Endothelial cell of umbilical vein (primary cell): ENCODE measurements at regions not wholly inside any gene's neighbourhood (a gene's known extent, or its start where the extent isn't known, plus 50 kb on each side); places are given as distances from the start of the nearest gene placed in this dataset.
"Not testable (repeated sequence)": the region's sequence is repeated elsewhere in the genome, so short reads cannot be mapped to it uniquely, and the experiment has no call there.

Experiments
- BruUV-seq: library from RNA; stranded (reverse); fragments of 400-500 nt; replicated peaks from 2 replicates; lab custom pipeline; 2021; lab: Mats Ljungman, UMichigan
- CTCF ChIA-PET: fragments of 300-600, 350-600 bp; sonication (Branson Sonifier 250); formaldehyde crosslinking; loops from one replicate; lab custom pipeline; 2021; ENCODE audit warnings: antibody characterized with exemption, inconsistent platforms; lab: Charles Lee
- POLR2A ChIA-PET: fragments of 300-600, 350-600 bp; sonication (Branson Sonifier 250); formaldehyde crosslinking; loops from one replicate; lab custom pipeline; 2021; ENCODE audit warnings: antibody characterized with exemption, inconsistent platforms; lab: Charles Lee
- DNase-seq: peaks from one replicate; pipeline ENCODE4 v3.0.0-alpha.2; 2011; ENCODE audit warnings: low read depth, low spot score
- FAIRE-seq: peaks from 2 replicates; lab custom pipeline; 2011; peaks lifted over from hg19 to GRCh38; lab: Jason Lieb, UNC
- H2AFZ ChIP-seq: 2 replicates; pipeline ENCODE4 v1.6.0; 2012; ENCODE audit warnings: low read depth, low read length, control low read depth, inconsistent platforms
- H3K27ac ChIP-seq: 2 replicates; pipeline ENCODE4 v1.5.1; 2011; ENCODE audit warnings: low read depth, mild to moderate bottlenecking, control low read depth, low read length, moderate library complexity; ENCODE audit not compliant: insufficient read depth
- H3K27me3 ChIP-seq, 2 experiments: 2 replicates each; pipeline versions ENCODE4 v1.6.0 to v1.6.1; 2011; ENCODE audit warnings: low read length in 2 of 2, mixed read lengths in 1 of 2; ENCODE audit not compliant: control insufficient read depth in 2 of 2, insufficient read depth in 2 of 2
- H3K36me3 ChIP-seq, 2 experiments: 2 replicates in 1 of 2; 3 replicates in 1 of 2; pipeline ENCODE4 v1.5.1; 2011; ENCODE audit warnings: low read length in 2 of 2, mild to moderate bottlenecking in 1 of 2, moderate library complexity in 1 of 2; ENCODE audit not compliant: control insufficient read depth in 2 of 2, insufficient read depth in 2 of 2; ENCODE audit errors: extremely low read depth in 1 of 2
- H3K4me1 ChIP-seq: 3 replicates; pipeline ENCODE4 v1.5.1; 2011; ENCODE audit warnings: mild to moderate bottlenecking, low read length; ENCODE audit not compliant: control insufficient read depth, insufficient read depth; ENCODE audit errors: extremely low read depth
- H3K4me2 ChIP-seq: 2 replicates; pipeline ENCODE4 v1.6.1; 2011; ENCODE audit warnings: low read length, control low read depth, mixed read lengths; ENCODE audit not compliant: insufficient read depth
- H3K4me3 ChIP-seq, 3 experiments: fragments of 200-600 bp in 1 of 3; sonication (generic), shearing (Covaris generic) in 1 of 3; replicated peaks in 1 of 3; 2 replicates each; pipeline ENCODE4 v1.5.1; 2011 to 2016; ENCODE audit warnings: control low read depth in 3 of 3, low read length in 3 of 3, mild to moderate bottlenecking in 2 of 3, inconsistent platforms in 1 of 3, low read depth in 1 of 3, moderate library complexity in 1 of 3; ENCODE audit not compliant: insufficient read depth in 1 of 3
- H3K79me2 ChIP-seq: 2 replicates; pipeline ENCODE4 v1.6.0; 2012; ENCODE audit warnings: low read length, inconsistent platforms; ENCODE audit not compliant: control insufficient read depth, insufficient read depth
- H3K9ac ChIP-seq: replicated peaks from 2 replicates; pipeline ENCODE3; 2011; ENCODE audit warnings: low read length, control low read depth; ENCODE audit not compliant: insufficient read depth; ENCODE audit errors: extremely low read depth
- H3K9me1 ChIP-seq: replicated peaks from 3 replicates; pipeline ENCODE4 v1.6.0; 2011; ENCODE audit warnings: mild to moderate bottlenecking, low read length; ENCODE audit not compliant: control insufficient read depth, insufficient read depth; ENCODE audit errors: extremely low read depth
- H3K9me3 ChIP-seq: replicated peaks from 2 replicates; pipeline ENCODE4 v1.5.1; 2012; ENCODE audit warnings: low read length, inconsistent platforms; ENCODE audit not compliant: control insufficient read depth, insufficient read depth
- H4K20me1 ChIP-seq: replicated peaks from 2 replicates; pipeline ENCODE3; 2011; ENCODE audit warnings: mild to moderate bottlenecking, low read length; ENCODE audit not compliant: control insufficient read depth, insufficient read depth; ENCODE audit errors: extremely low read depth
- MYC ChIP-seq: IDR thresholded peaks from one replicate; pipeline ENCODE4 v1.6.1; 2011; ENCODE audit warnings: mild to moderate bottlenecking, low read depth, low read length
- dilution Hi-C: fragments of 300-500 bp; cut with MboI; formaldehyde crosslinking; loops from one replicate; pipeline ENCODE4 v1.15.0; 2019; ENCODE audit warnings: low sequenced_read_pairs; ENCODE audit not compliant: extremely low pct_ligation_motif_present
- intact Hi-C: fragments of 100-400 bp; cut with micrococcal nuclease; formaldehyde crosslinking; loops from one replicate; pipeline ENCODE4 v1.10.0; 2022
- TF ChIP-seq, protein P1 (sequence below), 2 donors: IDR thresholded peaks; 1 replicate in 1 of 2; 2 replicates in 1 of 2; pipeline ENCODE4 v1.5.1; 2011; ENCODE audit warnings: low read length in 2 of 2, mild to moderate bottlenecking in 2 of 2, moderate library complexity in 2 of 2, control low read depth in 1 of 2, inconsistent platforms in 1 of 2, low read depth in 1 of 2; ENCODE audit not compliant: insufficient read depth in 1 of 2; ENCODE audit errors: extremely low read depth in 1 of 2

DNA sequence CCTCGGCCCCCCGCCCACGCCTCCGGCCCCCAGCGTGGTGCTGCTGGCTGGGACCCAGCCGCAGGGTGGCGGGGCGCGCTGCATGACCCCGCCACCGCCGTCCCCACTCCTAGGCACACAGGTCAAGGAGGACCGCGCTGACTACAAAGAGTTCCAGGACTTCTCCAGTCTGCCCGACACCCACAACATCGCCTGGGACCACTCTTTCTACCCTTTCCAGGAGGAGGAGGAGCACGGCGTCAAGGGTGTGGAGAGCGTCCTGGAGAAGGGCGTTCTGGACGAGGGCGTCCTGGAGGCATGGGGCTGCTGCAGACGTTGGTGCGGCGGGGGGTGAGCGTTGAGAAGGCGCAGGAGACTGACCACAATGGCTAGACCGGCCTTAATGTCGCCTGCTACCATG, 101.7 kb upstream of the OR4C13 start:
- FAIRE-seq, H3K9me3 ChIP-seq, H3K9me1 ChIP-seq, H3K4me3 ChIP-seq, H3K4me2 ChIP-seq, POLR2A ChIA-PET, H3K9ac ChIP-seq, H3K27me3 ChIP-seq, DNase-seq, H4K20me1 ChIP-seq, BruUV-seq, H3K79me2 ChIP-seq, H3K27ac ChIP-seq, CTCF ChIA-PET, H2AFZ ChIP-seq, intact Hi-C loops, dilution Hi-C loops, H3K4me1 ChIP-seq, H3K36me3 ChIP-seq: not testable (repeated sequence)

GRCh38 chr11:49851511-49851910, 100.7 kb upstream of the OR4C13 start:
- CTCF ChIA-PET, result no interaction called here

More at GRCh38 chr11:49851511-49851910, 100.7 kb upstream of the OR4C13 start:
- Histone ChIP-seq H3K9me3 (no peaks in the 10 kb centered on the region), H3K4me3 (no peak overlapping the region), H3K9me1 (no peaks in the 10 kb centered on the region), H2AFZ (no peak overlapping the region), H3K4me1 (no peaks in the 10 kb centered on the region), H3K27me3 (no peaks in the 10 kb centered on the region), H3K36me3 (no peaks in the 10 kb centered on the region), H3K27ac (no peak overlapping the region), H3K9ac (no peak overlapping the region), H3K79me2 (no peaks in the 10 kb centered on the region), H3K4me2 (no peak overlapping the region), H4K20me1 (no peaks in the 10 kb centered on the region)
- BruUV-seq, result no TSS peak
- TF ChIP-seq, protein P1, sequence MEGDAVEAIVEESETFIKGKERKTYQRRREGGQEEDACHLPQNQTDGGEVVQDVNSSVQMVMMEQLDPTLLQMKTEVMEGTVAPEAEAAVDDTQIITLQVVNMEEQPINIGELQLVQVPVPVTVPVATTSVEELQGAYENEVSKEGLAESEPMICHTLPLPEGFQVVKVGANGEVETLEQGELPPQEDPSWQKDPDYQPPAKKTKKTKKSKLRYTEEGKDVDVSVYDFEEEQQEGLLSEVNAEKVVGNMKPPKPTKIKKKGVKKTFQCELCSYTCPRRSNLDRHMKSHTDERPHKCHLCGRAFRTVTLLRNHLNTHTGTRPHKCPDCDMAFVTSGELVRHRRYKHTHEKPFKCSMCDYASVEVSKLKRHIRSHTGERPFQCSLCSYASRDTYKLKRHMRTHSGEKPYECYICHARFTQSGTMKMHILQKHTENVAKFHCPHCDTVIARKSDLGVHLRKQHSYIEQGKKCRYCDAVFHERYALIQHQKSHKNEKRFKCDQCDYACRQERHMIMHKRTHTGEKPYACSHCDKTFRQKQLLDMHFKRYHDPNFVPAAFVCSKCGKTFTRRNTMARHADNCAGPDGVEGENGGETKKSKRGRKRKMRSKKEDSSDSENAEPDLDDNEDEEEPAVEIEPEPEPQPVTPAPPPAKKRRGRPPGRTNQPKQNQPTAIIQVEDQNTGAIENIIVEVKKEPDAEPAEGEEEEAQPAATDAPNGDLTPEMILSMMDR (IDR thresholded peaks at IDR 0.05; ENCODE audit: extremely low read depth in 1 of 2, insufficient read depth in 1 of 2, low read depth in 1 of 2, low read length in 2 of 2), result no peak
- no peak for TF ChIP-seq MYC
- intact Hi-C loops (no loop called here), dilution Hi-C loops (no loop called here)
- DNase-seq, result no peak
- no peak for FAIRE-seq
- POLR2A ChIA-PET, result no interaction called here
